SK-N-MC (cell line): ENCODE measurements at regions not wholly inside any gene's neighbourhood (a gene's known extent, or its start where the extent isn't known, plus 50 kb on each side); places are given as distances from the start of the nearest gene placed in this dataset.

Experiments
- EZH2 ChIP-seq: fragments of 200-600 bp; sonication (generic); IDR thresholded peaks from one replicate; pipeline ENCODE4 v1.6.1; 2017; ENCODE audit warnings: antibody characterized with exemption
- FOXP2 ChIP-seq: optimal IDR thresholded peaks from 2 replicates; pipeline ENCODE3; 2011; ENCODE audit warnings: mild to moderate bottlenecking, moderate library complexity; ENCODE audit not compliant: insufficient read depth; ENCODE audit errors: extremely low read length, control extremely low read depth
- POLR2AphosphoS5 ChIP-seq: IDR thresholded peaks from 2 replicates; pipeline ENCODE4 v1.6.1; 2012; ENCODE audit warnings: mild to moderate bottlenecking, low read depth, low read length, borderline replicate concordance

- no peak for TF ChIP-seq EZH2
- TF ChIP-seq POLR2AphosphoS5, result no peak
- no peak for TF ChIP-seq FOXP2
Measured at GRCh38 chr12:75893765-75894164, 137.8 kb downstream of the PHLDA1 start.
